ENCODE measurements at regions not wholly inside any gene's neighbourhood (a gene's known extent, or its start where the extent isn't known, plus 50 kb on each side); places are given as distances from the start of the nearest gene placed in this dataset.

GRCh38 chr15:95968856-95969255 is 361.6 kb upstream of the NR2F2 start:
- TF ChIP-seq STAT1 (IDR thresholded peaks at IDR 0.05; ENCODE audit: unreplicated experiment) (no peak), REST (IDR thresholded peaks at IDR 0.05; ENCODE audit: unreplicated experiment) (no peak), JUNB (IDR thresholded peaks at IDR 0.05; ENCODE audit: unreplicated experiment) (no peak), NANOG (IDR thresholded peaks at IDR 0.05; ENCODE audit: borderline replicate concordance) (no peak), EZH2 (IDR thresholded peaks at IDR 0.05; ENCODE audit: low read depth, unreplicated experiment) (no peak), POLR2AphosphoS5 (IDR thresholded peaks at IDR 0.05; ENCODE audit: low read depth) (no peak), ZNF114 (CRISPR knock-in tag; IDR thresholded peaks at IDR 0.05) (no peak), CREB1 (CRISPR knock-in tag; IDR thresholded peaks at IDR 0.05; ENCODE audit: low read depth) (no peak), CTCF (conservative IDR thresholded peaks at IDR 0.05; ENCODE audit: low read depth in 2 of 2) (no peak), ZNF331 (CRISPR knock-in tag; IDR thresholded peaks at IDR 0.05; ENCODE audit: low read depth) (no peak), ETS1 (IDR thresholded peaks at IDR 0.05) (no peak)

More at GRCh38 chr15:95968856-95969255, 361.6 kb upstream of the NR2F2 start:
- no peak overlapping the region for H3K4me2 ChIP-seq
- no peaks in the 10 kb centered on the region for H3K36me3 ChIP-seq (ENCODE audit: insufficient read depth)
- DNase-seq (ENCODE audit: low spot score) (no peak), ATAC-seq (no peak)
- H3K9me3 Mint-ChIP-seq = no peaks in the 10 kb centered on the region
- no peaks in the 10 kb centered on the region for H3K27me3 ChIP-seq (ENCODE audit: insufficient read depth)
- H3K79me2 ChIP-seq (replicated peaks; ENCODE audit: insufficient read depth) = no peaks in the 10 kb centered on the region
- no peak overlapping the region for H3K4me3 Mint-ChIP-seq
- H3F3A ChIP-seq (replicated peaks; ENCODE audit: low read depth) = no peaks in the 10 kb centered on the region
- H3K4me3 ChIP-seq = no peak overlapping the region
- no peaks in the 10 kb centered on the region for H3K36me3 Mint-ChIP-seq (ENCODE audit: low read depth)
- H2AFZ ChIP-seq = no peak overlapping the region
- no peaks in the 10 kb centered on the region for H4K20me1 ChIP-seq (replicated peaks; ENCODE audit: insufficient read depth)
- H3K4me1 ChIP-seq (ENCODE audit: insufficient read depth) = no peaks in the 10 kb centered on the region
- H3K27ac ChIP-seq (ENCODE audit: low read depth) = no peak overlapping the region
- H3K9me2 ChIP-seq (ENCODE audit: insufficient read depth) = no peaks in the 10 kb centered on the region
- H3K27me3 Mint-ChIP-seq (ENCODE audit: insufficient read depth, low read depth, poor library complexity) = peaks cover 3% of the 10 kb centered on the region
- H3K4me1 Mint-ChIP-seq = no peaks in the 10 kb centered on the region
- H3K27ac Mint-ChIP-seq = no peak overlapping the region
